ENCODE measurements at regions not wholly inside any gene's neighbourhood (a gene's known extent, or its start where the extent isn't known, plus 50 kb on each side); places are given as distances from the start of the nearest gene placed in this dataset.

DNA sequence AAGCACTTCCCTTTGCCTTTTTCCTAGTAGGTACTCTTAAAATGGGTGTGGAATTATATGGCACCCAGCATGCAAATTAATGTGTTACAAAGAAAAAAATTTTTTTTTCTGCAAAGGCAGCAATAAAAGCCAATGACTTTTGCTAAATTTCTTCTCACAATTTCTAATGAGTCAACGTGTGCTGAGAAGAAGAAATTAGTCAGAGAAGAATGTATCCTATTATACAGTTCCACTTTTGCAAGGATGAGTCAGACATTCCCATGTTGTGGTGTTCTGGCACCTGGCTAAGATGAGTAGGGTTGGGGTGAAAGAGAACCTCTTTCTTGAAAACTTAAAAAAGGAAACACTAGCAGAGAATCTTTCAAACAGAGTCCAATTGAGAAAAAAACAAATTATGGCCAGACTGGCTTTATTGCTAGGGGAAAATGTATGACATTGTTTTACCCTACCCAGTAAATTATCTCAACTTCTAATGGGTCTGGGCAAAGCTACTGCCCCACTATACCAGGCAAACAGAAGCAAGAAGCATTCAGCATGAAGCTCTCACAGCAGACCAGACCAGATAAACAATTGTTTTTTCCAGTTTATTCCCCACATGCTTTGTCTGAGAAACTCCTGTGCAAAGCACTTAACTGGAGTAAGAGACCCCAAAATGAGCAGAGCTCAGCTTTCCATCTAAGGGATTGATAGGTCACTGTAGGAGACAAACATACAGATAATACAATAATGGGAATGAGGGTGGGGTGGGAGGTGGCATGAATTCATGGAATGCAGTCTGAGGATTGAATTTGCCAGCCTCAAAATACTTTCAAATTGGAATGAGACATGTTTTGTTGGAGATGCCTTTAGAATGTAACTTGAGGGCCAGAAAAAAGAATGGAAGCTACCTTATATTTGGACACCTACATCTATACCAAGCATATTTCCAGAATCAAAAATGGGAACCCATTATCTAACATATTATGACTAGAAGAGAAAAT, 220.8 kb upstream of the RFX3 start:
- TF ChIP-seq, protein P1, sequence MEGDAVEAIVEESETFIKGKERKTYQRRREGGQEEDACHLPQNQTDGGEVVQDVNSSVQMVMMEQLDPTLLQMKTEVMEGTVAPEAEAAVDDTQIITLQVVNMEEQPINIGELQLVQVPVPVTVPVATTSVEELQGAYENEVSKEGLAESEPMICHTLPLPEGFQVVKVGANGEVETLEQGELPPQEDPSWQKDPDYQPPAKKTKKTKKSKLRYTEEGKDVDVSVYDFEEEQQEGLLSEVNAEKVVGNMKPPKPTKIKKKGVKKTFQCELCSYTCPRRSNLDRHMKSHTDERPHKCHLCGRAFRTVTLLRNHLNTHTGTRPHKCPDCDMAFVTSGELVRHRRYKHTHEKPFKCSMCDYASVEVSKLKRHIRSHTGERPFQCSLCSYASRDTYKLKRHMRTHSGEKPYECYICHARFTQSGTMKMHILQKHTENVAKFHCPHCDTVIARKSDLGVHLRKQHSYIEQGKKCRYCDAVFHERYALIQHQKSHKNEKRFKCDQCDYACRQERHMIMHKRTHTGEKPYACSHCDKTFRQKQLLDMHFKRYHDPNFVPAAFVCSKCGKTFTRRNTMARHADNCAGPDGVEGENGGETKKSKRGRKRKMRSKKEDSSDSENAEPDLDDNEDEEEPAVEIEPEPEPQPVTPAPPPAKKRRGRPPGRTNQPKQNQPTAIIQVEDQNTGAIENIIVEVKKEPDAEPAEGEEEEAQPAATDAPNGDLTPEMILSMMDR (IDR thresholded peaks at IDR 0.05), result no peak
- TF ChIP-seq POLR2A (IDR thresholded peaks at IDR 0.05), result no peak
- no peaks in the 10 kb centered on the region for H3K9me3 ChIP-seq
- no peak for DNase-seq
- no peak overlapping the region for H3K4me3 ChIP-seq
- no peaks in the 10 kb centered on the region for H3K36me3 ChIP-seq
- intact Hi-C loops (cut with DNase I; ENCODE audit: low total_unique reads), result no loop called here
- no peak overlapping the region for H3K27ac ChIP-seq
- no peaks in the 10 kb centered on the region for H3K4me1 ChIP-seq
- no peaks in the 10 kb centered on the region for H3K27me3 ChIP-seq

DNA sequence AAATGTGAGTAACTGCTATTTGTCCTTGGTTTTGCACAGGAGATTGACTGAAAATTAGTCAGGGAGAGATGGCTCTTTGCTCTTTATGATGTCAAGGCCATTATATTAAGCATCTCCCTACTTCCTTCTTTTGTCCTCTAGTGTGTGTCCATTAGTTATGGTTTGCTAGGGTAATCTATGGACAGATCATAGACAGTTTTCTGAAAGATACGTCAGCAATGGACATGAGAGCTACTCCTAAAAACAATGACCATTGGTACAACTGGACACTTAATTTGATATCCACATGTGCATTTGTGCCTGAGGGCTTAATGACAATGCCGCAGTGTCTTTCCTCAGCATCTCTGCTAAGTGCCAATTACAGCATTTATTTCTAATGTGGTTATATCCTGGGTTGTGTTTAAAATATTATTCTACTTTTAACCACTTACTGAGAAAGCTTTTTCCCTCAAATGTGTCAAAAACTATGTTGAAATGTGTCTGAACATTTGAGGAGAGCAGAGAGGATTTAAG, 218.2 kb upstream of the RFX3 start:
- DNase-seq, result no peak
- Histone ChIP-seq H3K36me3 (no peaks in the 10 kb centered on the region), H3K9me3 (no peaks in the 10 kb centered on the region), H3K27me3 (no peaks in the 10 kb centered on the region), H3K27ac (no peak overlapping the region), H3K4me1 (no peaks in the 10 kb centered on the region), H3K4me3 (no peak overlapping the region)
- TF ChIP-seq, protein P1 (IDR thresholded peaks at IDR 0.05), result no peak
- TF ChIP-seq POLR2A (IDR thresholded peaks at IDR 0.05), result no peak
- intact Hi-C loops (cut with DNase I; ENCODE audit: low total_unique reads), result no loop called here

DNA sequence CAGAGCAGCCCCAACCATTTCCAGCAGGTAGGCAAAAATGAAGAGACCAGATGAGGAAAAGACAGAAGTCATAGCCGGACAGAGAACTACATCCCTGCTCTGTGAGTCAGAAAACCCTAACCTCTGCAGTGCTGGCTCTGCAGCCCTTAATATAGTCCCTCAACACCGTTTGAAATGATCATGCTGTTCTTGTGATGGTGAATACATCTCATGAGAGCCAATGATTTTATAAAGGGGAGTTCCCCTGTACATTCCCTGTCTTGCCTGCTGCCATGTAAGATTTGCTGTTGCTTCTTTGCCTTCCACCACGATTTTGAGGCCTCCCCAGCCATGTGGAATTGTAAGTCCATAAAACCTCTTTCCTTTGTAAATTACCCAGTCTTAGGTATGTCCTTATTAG, 216.8 kb upstream of the RFX3 start:
- H3K4me3 ChIP-seq, result no peak overlapping the region
- TF ChIP-seq, protein P1 (IDR thresholded peaks at IDR 0.05), result no peak
- no peak for TF ChIP-seq POLR2A (IDR thresholded peaks at IDR 0.05)
- H3K27ac ChIP-seq, result no peak overlapping the region
- intact Hi-C loops (cut with DNase I; ENCODE audit: low total_unique reads), result no loop called here
- no peak for DNase-seq
- no peaks in the 10 kb centered on the region for H3K27me3 ChIP-seq
- H3K9me3 ChIP-seq, result no peaks in the 10 kb centered on the region
- no peaks in the 10 kb centered on the region for H3K36me3 ChIP-seq
- no peaks in the 10 kb centered on the region for H3K4me1 ChIP-seq

DNA sequence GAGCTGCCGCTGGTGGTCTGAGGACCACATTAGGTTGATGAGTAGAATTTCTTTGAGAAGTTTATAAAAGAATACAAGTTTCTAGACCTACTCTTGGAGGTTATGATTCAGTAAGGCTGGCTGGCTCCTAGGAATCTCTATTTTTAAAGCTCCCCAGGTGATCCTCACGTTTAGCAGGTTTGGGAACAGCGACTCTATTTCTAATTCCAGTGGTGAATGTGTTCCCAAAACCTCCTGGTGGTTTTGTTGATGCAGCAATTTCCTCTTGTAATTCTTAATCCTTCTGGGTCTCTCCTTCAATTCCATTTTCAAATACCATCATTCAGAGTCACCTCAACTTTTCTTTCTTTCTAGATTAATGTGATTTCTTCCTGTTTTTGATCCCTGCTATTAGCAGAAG, 215.9 kb upstream of the RFX3 start:
- Histone ChIP-seq H3K27ac (no peak overlapping the region), H3K4me1 (no peaks in the 10 kb centered on the region), H3K27me3 (no peaks in the 10 kb centered on the region), H3K36me3 (no peaks in the 10 kb centered on the region), H3K9me3 (no peaks in the 10 kb centered on the region), H3K4me3 (no peak overlapping the region)
- intact Hi-C loops (cut with DNase I; ENCODE audit: low total_unique reads), result no loop called here
- TF ChIP-seq POLR2A (IDR thresholded peaks at IDR 0.05), result no peak
- TF ChIP-seq, protein P1 (IDR thresholded peaks at IDR 0.05), result no peak
- DNase-seq, result no peak

DNA sequence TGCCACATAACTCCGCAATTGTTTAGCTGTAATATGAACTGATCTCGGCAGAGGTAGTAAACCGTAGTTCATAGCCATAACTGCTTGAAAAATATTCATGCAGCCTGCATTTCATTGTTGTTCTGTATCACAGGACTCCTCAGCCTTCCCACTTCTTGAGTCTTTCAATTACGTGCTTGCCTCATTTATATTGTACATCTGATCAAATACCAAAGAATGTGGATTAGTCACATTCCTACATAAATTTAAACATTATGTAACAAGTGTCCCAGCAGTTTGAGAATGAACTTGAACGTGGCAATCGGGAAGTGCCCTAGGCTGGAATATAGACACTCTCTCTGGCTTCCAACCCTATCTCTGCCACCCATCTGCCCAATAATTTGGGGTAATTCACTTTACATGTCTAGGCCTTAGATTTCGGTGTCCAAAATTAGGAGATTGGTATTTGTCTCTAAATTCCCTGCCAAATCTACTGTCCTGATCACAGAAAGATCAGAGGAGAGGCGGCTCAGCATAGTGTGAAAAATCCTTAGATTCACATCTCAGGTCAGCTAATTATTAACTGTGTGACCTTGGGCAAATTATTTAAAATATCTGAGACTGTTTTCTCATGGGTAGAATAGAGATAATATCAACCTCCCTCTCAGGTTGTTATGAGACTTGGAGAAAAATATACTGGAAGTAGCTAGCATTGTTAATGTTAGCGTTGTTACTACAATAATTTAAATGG, 215.1 kb upstream of the RFX3 start:
- TF ChIP-seq, protein P1 (IDR thresholded peaks at IDR 0.05), result no peak
- TF ChIP-seq POLR2A (IDR thresholded peaks at IDR 0.05), result no peak
- H3K4me1 ChIP-seq, result no peaks in the 10 kb centered on the region
- DNase-seq, result no peak
- no peaks in the 10 kb centered on the region for H3K27me3 ChIP-seq
- H3K4me3 ChIP-seq, result no peak overlapping the region
- H3K27ac ChIP-seq, result no peak overlapping the region
- no peaks in the 10 kb centered on the region for H3K9me3 ChIP-seq
- intact Hi-C loops (cut with DNase I; ENCODE audit: low total_unique reads), result no loop called here
- H3K36me3 ChIP-seq, result no peaks in the 10 kb centered on the region

Data from uterus (tissue), 3 donors.